ENCODE measurements at regions not wholly inside any gene's neighbourhood (a gene's known extent, or its start where the extent isn't known, plus 50 kb on each side); places are given as distances from the start of the nearest gene placed in this dataset.

DNA sequence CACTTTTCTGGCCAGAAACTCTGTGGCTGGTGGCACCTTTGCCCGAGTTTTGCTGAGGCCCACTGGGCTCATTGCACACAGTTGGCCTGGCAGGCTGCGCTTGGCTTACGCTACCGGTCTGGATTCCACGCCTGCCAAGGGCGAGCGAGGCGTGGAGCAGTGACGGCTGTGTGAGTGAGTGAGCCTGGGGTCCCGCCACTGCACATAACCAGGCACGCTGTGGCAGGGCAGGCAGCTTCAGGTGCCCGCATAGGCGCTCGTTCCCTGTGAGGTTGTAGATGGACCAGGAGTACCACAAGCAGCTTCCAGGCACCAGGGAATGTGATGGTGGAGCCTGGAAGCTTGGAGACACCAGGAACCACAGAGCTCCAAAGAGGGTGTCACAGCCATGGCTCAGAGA is 190.1 kb upstream of the DEFB112 start:
- no peak for TF ChIP-seq ZNF624 (tag by site-specific recombination; IDR thresholded peaks at IDR 0.05)
- no peak for TF ChIP-seq GLI4 (tag by site-specific recombination; IDR thresholded peaks at IDR 0.05)
- no peak for TF ChIP-seq SALL2 (tag by site-specific recombination; IDR thresholded peaks at IDR 0.05; ENCODE audit: borderline replicate concordance)
- TF ChIP-seq, protein P1, sequence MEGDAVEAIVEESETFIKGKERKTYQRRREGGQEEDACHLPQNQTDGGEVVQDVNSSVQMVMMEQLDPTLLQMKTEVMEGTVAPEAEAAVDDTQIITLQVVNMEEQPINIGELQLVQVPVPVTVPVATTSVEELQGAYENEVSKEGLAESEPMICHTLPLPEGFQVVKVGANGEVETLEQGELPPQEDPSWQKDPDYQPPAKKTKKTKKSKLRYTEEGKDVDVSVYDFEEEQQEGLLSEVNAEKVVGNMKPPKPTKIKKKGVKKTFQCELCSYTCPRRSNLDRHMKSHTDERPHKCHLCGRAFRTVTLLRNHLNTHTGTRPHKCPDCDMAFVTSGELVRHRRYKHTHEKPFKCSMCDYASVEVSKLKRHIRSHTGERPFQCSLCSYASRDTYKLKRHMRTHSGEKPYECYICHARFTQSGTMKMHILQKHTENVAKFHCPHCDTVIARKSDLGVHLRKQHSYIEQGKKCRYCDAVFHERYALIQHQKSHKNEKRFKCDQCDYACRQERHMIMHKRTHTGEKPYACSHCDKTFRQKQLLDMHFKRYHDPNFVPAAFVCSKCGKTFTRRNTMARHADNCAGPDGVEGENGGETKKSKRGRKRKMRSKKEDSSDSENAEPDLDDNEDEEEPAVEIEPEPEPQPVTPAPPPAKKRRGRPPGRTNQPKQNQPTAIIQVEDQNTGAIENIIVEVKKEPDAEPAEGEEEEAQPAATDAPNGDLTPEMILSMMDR (tag by site-specific recombination; IDR thresholded peaks at IDR 0.05): no peak

Data from HEK293 (cell line).